GM12875 (cell line): ENCODE measurements at regions not wholly inside any gene's neighbourhood (a gene's known extent, or its start where the extent isn't known, plus 50 kb on each side); places are given as distances from the start of the nearest gene placed in this dataset.
"Not testable (repeated sequence)": the region's sequence is repeated elsewhere in the genome, so short reads cannot be mapped to it uniquely, and the experiment has no call there.

Experiments
- H3K4me3 ChIP-seq: one replicate; pipeline ENCODE4 v1.5.1; 2011; ENCODE audit warnings: low read depth, low read length, control low read depth
- TF ChIP-seq, protein P1 (sequence below): IDR thresholded peaks from 2 replicates; pipeline ENCODE4 v1.5.1; 2011; ENCODE audit warnings: low read depth, mild to moderate bottlenecking, control low read depth, inconsistent platforms, low read length, moderate library complexity, borderline replicate concordance; ENCODE audit not compliant: insufficient read depth

DNA sequence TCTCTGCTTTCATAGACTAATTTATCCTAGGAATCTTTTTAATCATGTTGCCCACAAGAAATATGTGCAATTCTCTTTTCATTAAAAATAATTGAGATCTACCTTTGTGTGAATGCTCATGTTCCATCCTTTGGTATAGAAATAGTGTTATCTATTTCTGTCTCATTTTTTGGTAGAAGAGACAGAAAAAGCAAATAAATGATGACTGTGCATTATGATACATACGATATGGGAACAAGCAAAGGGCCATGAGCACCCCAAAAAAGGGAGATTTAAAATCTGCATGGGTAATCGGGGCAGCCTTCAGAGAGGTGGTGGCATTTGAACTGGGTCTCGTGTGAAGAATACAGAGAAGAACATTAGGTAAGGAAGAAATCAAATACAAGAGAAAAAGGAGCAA lies 1197.5 kb upstream of the AUTS2 start:
- TF ChIP-seq, protein P1, sequence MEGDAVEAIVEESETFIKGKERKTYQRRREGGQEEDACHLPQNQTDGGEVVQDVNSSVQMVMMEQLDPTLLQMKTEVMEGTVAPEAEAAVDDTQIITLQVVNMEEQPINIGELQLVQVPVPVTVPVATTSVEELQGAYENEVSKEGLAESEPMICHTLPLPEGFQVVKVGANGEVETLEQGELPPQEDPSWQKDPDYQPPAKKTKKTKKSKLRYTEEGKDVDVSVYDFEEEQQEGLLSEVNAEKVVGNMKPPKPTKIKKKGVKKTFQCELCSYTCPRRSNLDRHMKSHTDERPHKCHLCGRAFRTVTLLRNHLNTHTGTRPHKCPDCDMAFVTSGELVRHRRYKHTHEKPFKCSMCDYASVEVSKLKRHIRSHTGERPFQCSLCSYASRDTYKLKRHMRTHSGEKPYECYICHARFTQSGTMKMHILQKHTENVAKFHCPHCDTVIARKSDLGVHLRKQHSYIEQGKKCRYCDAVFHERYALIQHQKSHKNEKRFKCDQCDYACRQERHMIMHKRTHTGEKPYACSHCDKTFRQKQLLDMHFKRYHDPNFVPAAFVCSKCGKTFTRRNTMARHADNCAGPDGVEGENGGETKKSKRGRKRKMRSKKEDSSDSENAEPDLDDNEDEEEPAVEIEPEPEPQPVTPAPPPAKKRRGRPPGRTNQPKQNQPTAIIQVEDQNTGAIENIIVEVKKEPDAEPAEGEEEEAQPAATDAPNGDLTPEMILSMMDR, result no peak
- no peak overlapping the region for H3K4me3 ChIP-seq

DNA sequence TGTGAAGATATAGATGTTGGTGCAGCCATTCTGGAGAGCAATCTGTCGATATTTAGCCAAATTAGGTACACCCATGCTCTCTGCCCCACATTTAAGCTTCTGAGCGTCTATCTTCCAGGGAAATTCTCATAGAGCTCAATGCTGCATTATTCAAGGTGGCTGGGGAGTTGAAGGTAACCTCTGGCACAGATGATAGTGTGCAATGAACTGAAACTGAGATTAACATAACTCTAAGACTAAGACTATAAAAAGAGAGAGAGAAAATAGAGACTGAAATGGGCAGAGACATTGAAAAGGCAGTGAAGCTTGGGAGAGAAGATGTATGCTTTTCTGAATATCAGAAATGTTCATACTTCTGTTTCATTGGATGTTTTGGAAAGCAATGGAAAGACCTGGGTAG lies 1197.0 kb upstream of the AUTS2 start:
- TF ChIP-seq, protein P1, result no peak
- H3K4me3 ChIP-seq, result no peak overlapping the region

DNA sequence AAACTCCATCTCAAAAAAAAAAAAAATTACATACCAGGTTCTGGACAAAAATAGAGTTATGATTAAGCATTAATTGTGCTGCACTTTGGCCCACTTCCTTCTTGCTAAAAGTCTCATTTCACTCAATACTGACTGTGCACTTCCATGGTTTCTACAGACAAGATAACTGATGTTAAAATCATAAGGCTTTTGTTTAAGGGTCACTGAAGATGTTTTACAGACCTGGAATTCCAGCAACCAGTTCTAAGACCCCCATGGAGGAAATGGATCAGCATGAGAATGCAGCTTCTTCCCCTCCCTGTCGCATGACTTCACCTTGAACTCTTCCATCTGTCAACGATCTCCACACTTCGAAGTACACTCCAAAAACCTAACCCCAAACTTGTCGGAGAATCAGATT lies 1191.8 kb upstream of the AUTS2 start:
- TF ChIP-seq, protein P1, result no peak
- H3K4me3 ChIP-seq, result no peak overlapping the region

DNA sequence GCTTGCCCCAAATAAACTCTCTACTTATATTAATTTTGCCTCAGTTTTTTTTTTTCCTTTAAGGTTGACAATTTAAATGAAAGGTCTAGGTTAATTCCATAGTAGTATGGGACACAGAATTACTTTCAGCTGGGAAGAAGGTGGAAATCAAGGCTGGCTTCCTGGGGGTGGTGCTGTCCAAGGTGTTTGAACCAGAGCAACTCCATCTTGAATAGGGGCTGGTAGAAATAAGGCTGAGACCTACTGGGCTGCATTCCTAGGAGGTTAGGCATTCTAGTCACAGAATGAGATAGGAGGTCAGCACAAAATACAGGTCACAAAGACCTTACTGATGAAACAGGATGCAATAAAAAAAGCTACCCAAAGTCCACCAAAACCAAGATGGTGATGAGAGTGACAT lies 1190.8 kb upstream of the AUTS2 start:
- no peak overlapping the region for H3K4me3 ChIP-seq
- TF ChIP-seq, protein P1, result no peak

DNA sequence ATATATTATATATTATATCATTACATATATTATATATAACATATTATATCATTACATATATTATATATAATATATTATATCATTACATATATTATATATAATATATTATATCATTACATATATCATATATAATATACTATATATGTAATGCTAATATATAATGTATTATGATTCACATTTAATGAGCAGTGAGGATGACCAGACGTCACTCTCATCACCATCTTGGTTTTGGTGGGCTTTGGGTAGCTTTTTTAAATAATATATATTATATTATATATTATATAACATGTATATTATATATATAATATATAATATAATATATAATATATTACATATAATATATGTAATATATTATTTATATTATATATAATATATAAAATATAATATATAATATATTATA lies 1189.4 kb upstream of the AUTS2 start:
- TF ChIP-seq, protein P1, result no peak
- H3K4me3 ChIP-seq, result no peak overlapping the region

DNA sequence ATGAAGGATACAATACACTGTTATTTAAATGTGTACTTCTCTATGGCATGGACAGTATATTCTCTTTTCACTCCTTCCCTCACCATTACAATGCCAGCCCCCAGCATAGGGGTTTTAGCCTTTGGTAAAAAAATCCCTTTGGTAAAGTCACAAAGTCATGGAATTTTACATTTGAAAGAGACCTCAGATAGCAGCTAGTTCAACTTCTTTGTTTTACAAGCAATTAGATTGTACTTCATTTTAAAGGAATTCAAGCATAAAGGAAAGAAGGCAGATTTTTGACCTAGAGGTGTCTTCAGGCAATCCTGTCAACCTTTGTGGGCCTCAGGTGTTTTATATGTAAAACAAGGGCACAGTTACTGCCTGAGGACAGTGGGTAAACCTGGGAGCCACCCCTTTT lies 1188.4 kb upstream of the AUTS2 start:
- TF ChIP-seq, protein P1, result no peak
- H3K4me3 ChIP-seq, result no peak overlapping the region

DNA sequence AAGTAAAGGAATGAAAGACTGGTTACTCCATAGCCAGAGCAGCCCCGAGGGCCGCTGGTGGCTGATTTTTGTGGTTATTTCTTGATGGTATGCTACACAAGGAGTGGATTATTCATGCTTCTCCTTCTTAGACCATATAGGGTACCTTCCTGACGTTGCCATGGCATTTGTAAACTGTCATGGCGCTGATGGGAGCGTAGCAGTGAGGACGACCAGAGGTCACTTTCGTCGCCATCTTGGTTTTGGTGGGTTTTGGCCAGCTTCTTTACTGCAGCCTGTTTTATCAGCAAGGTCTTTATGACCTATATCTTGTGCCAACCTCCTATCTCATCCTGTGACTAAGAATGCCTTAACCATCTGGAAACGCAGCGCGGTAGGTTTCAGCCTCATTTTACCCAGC lies 1187.6 kb upstream of the AUTS2 start:
- H3K4me3 ChIP-seq, result not testable (repeated sequence)

DNA sequence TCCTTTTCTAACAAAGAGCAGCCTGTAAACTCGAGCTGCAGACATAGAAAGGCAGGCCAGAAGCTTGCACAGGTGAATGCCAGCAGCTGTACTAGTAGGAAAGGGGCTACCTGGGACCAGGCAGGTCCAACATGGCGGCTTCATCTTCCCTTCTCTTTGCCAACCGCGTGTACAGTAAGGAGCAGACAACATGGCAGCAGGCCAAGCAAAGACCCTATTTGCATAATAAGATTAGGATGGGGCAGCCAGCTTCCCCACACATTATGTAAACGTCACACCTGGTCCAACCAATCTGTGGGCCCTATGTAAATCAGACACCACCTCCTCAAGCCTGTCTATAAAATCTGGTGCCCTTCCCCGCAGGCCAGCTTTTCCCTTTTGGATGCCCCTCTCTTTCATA lies 1186.5 kb upstream of the AUTS2 start:
- no peak overlapping the region for H3K4me3 ChIP-seq
- TF ChIP-seq, protein P1, result no peak
